ENCODE measurements at regions not wholly inside any gene's neighbourhood (a gene's known extent, or its start where the extent isn't known, plus 50 kb on each side); places are given as distances from the start of the nearest gene placed in this dataset.

GRCh38 chr2:40935349-40935748, 483.5 kb upstream of the SLC8A1 start:
- no peak for TF ChIP-seq CTCF (conservative IDR thresholded peaks at IDR 0.05)
- no peak for TF ChIP-seq EZH2 (IDR thresholded peaks at IDR 0.05; ENCODE audit: low read depth)

Data from PC-9 (cell line).